Pancreas (tissue), 10 donors: ENCODE measurements at regions not wholly inside any gene's neighbourhood (a gene's known extent, or its start where the extent isn't known, plus 50 kb on each side); places are given as distances from the start of the nearest gene placed in this dataset.

Experiments used
- ATAC-seq, 4 donors: fragments of 200-7000 bp; cut with Tn5 transposase; one replicate each; pipeline versions ENCODE4 v1.8.0 to v1.9.1; 2020; ENCODE audit warnings: mild to moderate bottlenecking in 4 of 4, moderate library complexity in 4 of 4
- DNase-seq, 6 donors: peaks; one replicate each; pipeline ENCODE4 v3.0.0-alpha.2; 2020
- FAIRE-seq: peaks from 2 replicates; lab custom pipeline; 2012; peaks lifted over from hg19 to GRCh38; lab: Jason Lieb, UNC
- H3K27ac ChIP-seq, 4 donors: fragments of 200-600 bp; sonication (generic); 1 replicate in 3 of 4; 2 replicates in 1 of 4; pipeline versions ENCODE4 v1.5.0 to v1.8.0; 2020
- H3K27me3 ChIP-seq, 4 donors: fragments of 200-600 bp; one replicate each; pipeline ENCODE4 v1.8.0; 2021
- H3K36me3 ChIP-seq, 3 donors: fragments of 200-600 bp; sonication (generic) in 1 of 3; one replicate each; pipeline versions ENCODE4 v1.5.0 to v1.8.0; 2020 to 2021
- H3K4me1 ChIP-seq, 3 donors: fragments of 200-600 bp; one replicate each; pipeline ENCODE4 v1.8.0; 2021
- H3K4me3 ChIP-seq, 4 donors: fragments of 200-600 bp; sonication (generic) in 2 of 4; one replicate each; pipeline versions ENCODE4 v1.5.0 to v1.8.0; 2020 to 2021
- H3K9me3 ChIP-seq, 4 donors: fragments of 200-600 bp; one replicate each; pipeline ENCODE4 v1.8.0; 2021
- WGBS, 2 donors: extraction: QIAGEN DNeasy Blood & Tissue Kit; methylation state at CpG; one replicate each; pipeline ENCODE4 v1.1.7; 2013; 5-methylcytosine and 5-hydroxymethylcytosine counted together
- intact Hi-C, 3 donors: fragments of 100-400 bp; cut with DNase I; formaldehyde crosslinking; loops; one replicate each; pipeline versions ENCODE4 v1.11.1 to v1.14.2; 2022
- TF ChIP-seq, protein P1 (sequence below), 4 donors: fragments of 200-600 bp; sonication (generic) in 3 of 4; IDR thresholded peaks; one replicate each; pipeline versions ENCODE4 v1.5.0 to v1.8.0; 2021; ENCODE audit warnings: antibody characterized with exemption in 4 of 4
- donor health status: healthy with polysubstance abuse.
- donor health status: DM: no; HTN: no; CAD: no; lungs with moderate emphysema.
- donor health status: DM: no; HTN: no; CAD: no.
- donor health status: control.
- donor health status: control.
- donor health status: Bipolar disorder and iron deficiency.
- donor health status: DM: yes; HTN: yes; CAD: no.
- donor health status: DM: no; HTN: no; CAD: no.
- donor health status: DM: no; HTN: no; CAD: no.
- donor health status: DM: yes; HTN: yes; CAD: no.

DNA sequence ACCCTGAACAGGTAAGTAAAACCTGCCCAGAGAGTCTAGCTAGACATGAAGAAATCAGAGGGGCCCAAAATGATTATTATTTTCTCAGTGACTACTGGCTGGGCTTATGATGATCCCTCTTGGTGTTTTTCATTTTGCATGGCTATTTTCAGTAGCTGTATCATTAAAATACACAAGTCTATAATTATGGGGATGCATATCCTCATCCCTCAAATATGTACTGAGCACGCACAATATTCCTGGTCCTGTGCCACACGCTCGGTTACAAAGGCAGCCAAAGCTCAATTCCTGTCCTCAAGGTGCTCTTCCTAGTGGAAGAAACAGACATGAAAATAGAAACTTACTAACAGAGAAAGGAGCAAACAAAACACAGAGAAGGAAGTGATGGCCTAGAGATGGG, 180.0 kb downstream of the DAD1 start:
- TF ChIP-seq, protein P1, sequence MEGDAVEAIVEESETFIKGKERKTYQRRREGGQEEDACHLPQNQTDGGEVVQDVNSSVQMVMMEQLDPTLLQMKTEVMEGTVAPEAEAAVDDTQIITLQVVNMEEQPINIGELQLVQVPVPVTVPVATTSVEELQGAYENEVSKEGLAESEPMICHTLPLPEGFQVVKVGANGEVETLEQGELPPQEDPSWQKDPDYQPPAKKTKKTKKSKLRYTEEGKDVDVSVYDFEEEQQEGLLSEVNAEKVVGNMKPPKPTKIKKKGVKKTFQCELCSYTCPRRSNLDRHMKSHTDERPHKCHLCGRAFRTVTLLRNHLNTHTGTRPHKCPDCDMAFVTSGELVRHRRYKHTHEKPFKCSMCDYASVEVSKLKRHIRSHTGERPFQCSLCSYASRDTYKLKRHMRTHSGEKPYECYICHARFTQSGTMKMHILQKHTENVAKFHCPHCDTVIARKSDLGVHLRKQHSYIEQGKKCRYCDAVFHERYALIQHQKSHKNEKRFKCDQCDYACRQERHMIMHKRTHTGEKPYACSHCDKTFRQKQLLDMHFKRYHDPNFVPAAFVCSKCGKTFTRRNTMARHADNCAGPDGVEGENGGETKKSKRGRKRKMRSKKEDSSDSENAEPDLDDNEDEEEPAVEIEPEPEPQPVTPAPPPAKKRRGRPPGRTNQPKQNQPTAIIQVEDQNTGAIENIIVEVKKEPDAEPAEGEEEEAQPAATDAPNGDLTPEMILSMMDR (IDR thresholded peaks at IDR 0.05), result no peak
- intact Hi-C loops, result no loop called here
- WGBS, 2 donors, result 89 to 91% methylated on average over 3 of the region's 3 CpGs

DNA sequence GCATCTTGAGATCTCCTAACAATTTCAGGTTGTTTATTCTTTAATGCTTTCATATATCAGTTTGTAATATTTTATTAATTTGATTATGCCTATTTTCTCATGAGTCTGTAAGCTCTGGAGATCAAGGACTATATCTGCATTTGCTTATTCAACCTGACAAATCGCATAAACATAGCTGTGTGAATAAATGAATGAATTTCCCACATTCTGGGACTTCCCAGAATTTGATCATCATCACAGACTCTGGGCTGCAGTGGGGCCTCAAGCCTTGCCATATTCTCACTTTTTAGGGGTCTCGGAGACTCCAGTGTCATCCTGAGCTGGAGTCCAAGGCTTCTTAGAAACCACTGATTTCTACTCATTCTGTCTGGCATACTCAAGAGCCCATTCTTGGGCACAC, 180.5 kb downstream of the DAD1 start:
- TF ChIP-seq, protein P1 (IDR thresholded peaks at IDR 0.05), result no peak
- no peak overlapping the region for H3K4me3 ChIP-seq
- whole genome bisulfite sequencing, 2 donors, result 93 to 97% methylated on average over 2 of the region's 2 CpGs
- no peaks in the 10 kb centered on the region for H3K4me1 ChIP-seq
- no peak for DNase-seq
- no peak for FAIRE-seq
- ATAC-seq, result no peak
- H3K27ac ChIP-seq, result no peak overlapping the region
- intact Hi-C loops, result no loop called here
- H3K9me3 ChIP-seq, result no peaks in the 10 kb centered on the region
- H3K27me3 ChIP-seq, result no peaks in the 10 kb centered on the region
- H3K36me3 ChIP-seq, result no peaks in the 10 kb centered on the region

More for the DNA sequence above, 180.0 kb downstream of the DAD1 start:
- Histone ChIP-seq H3K4me1 (no peaks in the 10 kb centered on the region), H3K36me3 (no peaks in the 10 kb centered on the region), H3K9me3 (no peaks in the 10 kb centered on the region), H3K27me3 (no peaks in the 10 kb centered on the region), H3K4me3 (no peak overlapping the region), H3K27ac (no peak overlapping the region)
- FAIRE-seq (no peak), ATAC-seq (no peak), DNase-seq (no peak)

DNA sequence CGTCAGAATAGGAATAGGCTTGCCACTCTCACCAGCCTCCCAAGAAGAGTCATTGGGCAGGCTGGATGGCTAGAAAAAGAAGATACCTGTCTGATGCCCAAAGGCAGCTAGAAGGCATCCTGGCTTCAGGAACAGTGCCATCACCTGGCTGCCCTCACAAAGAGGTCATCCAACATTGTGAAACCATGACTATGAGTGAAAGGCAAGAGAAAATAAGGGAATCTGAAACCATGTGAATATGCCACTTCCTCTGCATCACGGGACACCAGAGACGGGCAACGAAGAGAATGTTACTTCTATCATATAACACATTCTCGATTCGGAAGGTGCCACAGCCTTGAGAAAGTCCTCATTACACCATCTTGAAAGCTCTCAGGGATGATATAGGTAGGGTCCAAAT, 182.0 kb downstream of the DAD1 start:
- Histone ChIP-seq H3K36me3 (no peaks in the 10 kb centered on the region), H3K9me3 (no peaks in the 10 kb centered on the region), H3K27ac (no peak overlapping the region), H3K27me3 (no peaks in the 10 kb centered on the region), H3K4me1 (no peaks in the 10 kb centered on the region), H3K4me3 (no peak overlapping the region)
- TF ChIP-seq, protein P1 (IDR thresholded peaks at IDR 0.05), result no peak
- no peak for FAIRE-seq
- intact Hi-C loops, result no loop called here
- peak in 1 of 4 donors; percentile 43 for ATAC-seq
- WGBS, 2 donors, result 79 to 86% methylated on average over 6 of the region's 6 CpGs
- no peak for DNase-seq

DNA sequence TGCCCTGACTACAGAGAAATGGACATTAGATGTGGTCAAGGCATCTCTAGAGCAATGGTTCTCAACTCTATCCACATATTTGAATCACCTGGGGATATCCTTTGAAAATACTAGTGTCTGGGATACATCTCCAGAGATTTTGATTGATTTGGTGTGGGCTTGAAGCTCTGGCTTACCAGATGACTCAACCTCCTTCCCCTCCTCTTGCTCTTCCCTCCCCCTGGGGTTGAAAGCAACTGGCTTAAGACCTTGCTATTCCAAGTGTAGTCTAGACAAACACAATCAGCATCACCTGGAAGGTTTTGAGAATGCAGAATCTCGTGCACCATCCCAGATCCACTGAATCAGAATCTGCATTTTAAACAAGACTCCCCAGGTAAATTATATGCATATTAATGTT, 183.8 kb downstream of the DAD1 start:
- no peaks in the 10 kb centered on the region for H3K4me1 ChIP-seq
- H3K27me3 ChIP-seq, result no peaks in the 10 kb centered on the region
- TF ChIP-seq, protein P1 (IDR thresholded peaks at IDR 0.05), result no peak
- intact Hi-C loops, result no loop called here
- WGBS, 2 donors, result 52 to 59% methylated on average over 1 of the region's 1 CpG
- no peak for DNase-seq
- ATAC-seq, result no peak
- no peak overlapping the region for H3K4me3 ChIP-seq
- no peak overlapping the region for H3K27ac ChIP-seq
- H3K36me3 ChIP-seq, result no peaks in the 10 kb centered on the region
- H3K9me3 ChIP-seq, result no peaks in the 10 kb centered on the region
- FAIRE-seq, result no peak

DNA sequence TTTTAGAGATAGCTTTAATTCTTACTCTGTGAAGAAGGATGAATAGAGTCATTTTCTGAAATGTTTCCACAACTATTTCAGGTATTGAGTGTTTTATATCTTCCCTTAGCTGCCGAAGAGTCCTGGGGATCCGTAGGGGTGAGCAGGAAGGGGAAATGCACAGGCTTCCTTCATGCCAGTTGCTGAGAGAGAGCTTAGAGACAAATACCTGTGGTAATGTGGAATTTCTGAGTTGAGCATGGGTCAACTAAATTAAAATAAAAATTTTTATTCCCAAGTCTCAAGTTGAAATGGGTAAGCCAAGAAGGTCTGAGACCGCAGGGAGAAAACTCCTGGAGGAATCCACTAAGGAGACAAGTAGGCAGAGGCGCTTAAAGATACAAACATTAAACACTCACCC, 185.7 kb downstream of the DAD1 start:
- Histone ChIP-seq H3K9me3 (no peaks in the 10 kb centered on the region), H3K36me3 (no peaks in the 10 kb centered on the region), H3K27me3 (no peaks in the 10 kb centered on the region), H3K4me1 (no peaks in the 10 kb centered on the region), H3K4me3 (no peak overlapping the region), H3K27ac (no peak overlapping the region)
- FAIRE-seq, result no peak
- intact Hi-C loops, result no loop called here
- no peak for ATAC-seq
- TF ChIP-seq, protein P1 (IDR thresholded peaks at IDR 0.05), result no peak
- WGBS, 2 donors, result 88 to 94% methylated on average over 4 of the region's 4 CpGs
- no peak for DNase-seq
